HL-60 (cell line): ENCODE measurements at regions not wholly inside any gene's neighbourhood (a gene's known extent, or its start where the extent isn't known, plus 50 kb on each side); places are given as distances from the start of the nearest gene placed in this dataset.

ENCODE experiments used
- DNase-seq, 2 experiments: peaks; one replicate each; pipeline ENCODE4 v3.0.0-alpha.2; 2010 to 2020; ENCODE audit warnings: low read depth in 1 of 2, low spot score in 1 of 2
- H3K27ac ChIP-seq: fragments of 250-450 bp; sonication (Bioruptor Pico); replicated peaks from 2 replicates; pipeline ENCODE4 v1.5.1; 2020; ENCODE audit warnings: mild to moderate bottlenecking, moderate library complexity
- H3K27me3 ChIP-seq: fragments of 250-450 bp; sonication (Bioruptor Pico); 2 replicates; pipeline ENCODE4 v1.5.1; 2021; ENCODE audit warnings: mild to moderate bottlenecking, moderate library complexity; ENCODE audit not compliant: insufficient read depth, poor library complexity, severe bottlenecking
- H3K4me3 ChIP-seq: replicated peaks from 2 replicates; pipeline ENCODE4 v1.5.1; 2011; ENCODE audit warnings: mild to moderate bottlenecking, control low read depth, low read length; ENCODE audit not compliant: insufficient read depth
- GABPA ChIP-seq: IDR thresholded peaks from 2 replicates; pipeline ENCODE4 v1.6.1; 2012; ENCODE audit warnings: low read depth
- POLR2AphosphoS5 ChIP-seq: IDR thresholded peaks from 2 replicates; pipeline ENCODE4 v1.6.1; 2012; ENCODE audit warnings: low read depth
- REST ChIP-seq: IDR thresholded peaks from 2 replicates; pipeline ENCODE4 v1.6.1; 2012; ENCODE audit warnings: low read depth; ENCODE audit not compliant: insufficient replicate concordance
- SPI1 ChIP-seq: IDR thresholded peaks from 2 replicates; pipeline ENCODE4 v1.6.1; 2012; ENCODE audit warnings: low read depth, mild to moderate bottlenecking, borderline replicate concordance
- TF ChIP-seq, protein P1 (sequence below): IDR thresholded peaks from one replicate; pipeline ENCODE4 v1.5.1; 2011; ENCODE audit warnings: low read length, control low read depth, inconsistent platforms; ENCODE audit not compliant: insufficient read depth

DNA sequence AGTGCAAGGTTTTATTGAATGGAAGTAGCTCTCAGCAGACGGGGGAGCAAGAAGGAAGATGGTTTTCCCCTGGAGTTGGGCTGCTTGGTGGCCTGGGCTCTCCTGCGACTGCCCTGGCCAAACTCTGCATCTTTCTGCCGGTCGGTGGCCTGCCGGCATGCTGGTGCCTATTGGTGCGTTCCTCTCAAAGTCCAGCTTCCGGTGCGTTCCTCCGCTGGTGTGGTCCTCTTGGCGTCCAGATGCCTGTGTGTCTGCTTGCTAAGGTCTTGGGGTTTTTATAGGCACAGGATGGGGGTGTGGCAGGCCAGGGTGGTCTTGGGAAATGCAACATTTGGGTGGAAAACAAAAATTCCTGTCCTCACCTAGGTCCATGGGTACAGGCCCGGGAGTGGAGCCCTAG, 567.4 kb upstream of the CNTN5 start:
- TF ChIP-seq GABPA, result no peak
- no peak for TF ChIP-seq REST
- no peak for TF ChIP-seq POLR2AphosphoS5
- TF ChIP-seq, protein P1, sequence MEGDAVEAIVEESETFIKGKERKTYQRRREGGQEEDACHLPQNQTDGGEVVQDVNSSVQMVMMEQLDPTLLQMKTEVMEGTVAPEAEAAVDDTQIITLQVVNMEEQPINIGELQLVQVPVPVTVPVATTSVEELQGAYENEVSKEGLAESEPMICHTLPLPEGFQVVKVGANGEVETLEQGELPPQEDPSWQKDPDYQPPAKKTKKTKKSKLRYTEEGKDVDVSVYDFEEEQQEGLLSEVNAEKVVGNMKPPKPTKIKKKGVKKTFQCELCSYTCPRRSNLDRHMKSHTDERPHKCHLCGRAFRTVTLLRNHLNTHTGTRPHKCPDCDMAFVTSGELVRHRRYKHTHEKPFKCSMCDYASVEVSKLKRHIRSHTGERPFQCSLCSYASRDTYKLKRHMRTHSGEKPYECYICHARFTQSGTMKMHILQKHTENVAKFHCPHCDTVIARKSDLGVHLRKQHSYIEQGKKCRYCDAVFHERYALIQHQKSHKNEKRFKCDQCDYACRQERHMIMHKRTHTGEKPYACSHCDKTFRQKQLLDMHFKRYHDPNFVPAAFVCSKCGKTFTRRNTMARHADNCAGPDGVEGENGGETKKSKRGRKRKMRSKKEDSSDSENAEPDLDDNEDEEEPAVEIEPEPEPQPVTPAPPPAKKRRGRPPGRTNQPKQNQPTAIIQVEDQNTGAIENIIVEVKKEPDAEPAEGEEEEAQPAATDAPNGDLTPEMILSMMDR, result no peak
- no peak overlapping the region for H3K27ac ChIP-seq
- H3K4me3 ChIP-seq, result no peak overlapping the region
- DNase-seq, result no peak
- H3K27me3 ChIP-seq, result no peaks in the 10 kb centered on the region

DNA sequence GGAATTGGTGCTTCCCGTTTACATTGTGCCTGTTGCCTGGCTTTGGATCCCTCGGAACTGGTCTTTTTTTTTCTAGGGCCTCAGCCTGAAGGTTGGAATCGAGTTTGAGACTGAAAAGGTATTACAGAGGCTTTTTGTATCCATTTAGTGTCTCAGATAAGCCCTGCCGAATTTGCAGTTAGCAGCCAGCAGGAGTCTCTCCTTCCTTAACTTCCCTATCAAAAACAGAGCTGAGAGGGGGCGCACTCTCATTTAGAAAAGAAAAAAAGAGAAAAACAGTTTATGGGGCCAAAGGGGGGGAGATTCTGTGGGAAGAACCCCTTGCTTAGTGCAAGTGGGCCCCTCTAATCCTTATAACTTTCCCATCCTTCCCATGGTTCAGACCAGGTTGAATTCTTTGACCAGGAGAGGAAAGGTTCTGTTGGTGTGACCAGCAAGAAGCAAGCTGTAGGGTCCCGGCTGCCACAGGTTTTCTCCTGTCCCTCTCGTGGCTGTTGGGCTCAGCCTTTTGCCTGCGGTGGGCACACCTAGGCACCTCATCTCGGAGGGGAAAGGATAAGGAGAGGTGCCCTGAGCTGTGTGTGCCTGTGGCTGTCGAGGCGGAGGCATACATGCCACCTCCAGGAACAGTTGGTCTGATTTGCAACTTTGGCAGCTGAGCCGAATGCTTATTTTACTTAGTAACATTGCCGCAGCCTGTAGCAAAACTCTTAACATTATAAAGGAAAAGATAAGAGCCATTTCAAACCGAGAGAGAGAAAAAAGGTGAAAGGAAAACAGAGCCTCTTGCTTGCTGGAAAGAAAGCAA, 565.0 kb upstream of the CNTN5 start:
- Histone ChIP-seq H3K27ac (no peak overlapping the region), H3K27me3 (no peaks in the 10 kb centered on the region), H3K4me3 (no peak overlapping the region)
- no peak for TF ChIP-seq REST
- TF ChIP-seq GABPA, result no peak
- TF ChIP-seq POLR2AphosphoS5, result no peak
- TF ChIP-seq SPI1, result no peak
- TF ChIP-seq, protein P1, result no peak
- DNase-seq, result no peak

GRCh38 chr11:98456308-98456680, 564.5 kb upstream of the CNTN5 start:
- Histone ChIP-seq H3K27ac (no peak overlapping the region), H3K4me3 (no peak overlapping the region), H3K27me3 (no peaks in the 10 kb centered on the region)
- no peak for TF ChIP-seq REST
- no peak for DNase-seq
